DOHH2 (cell line): ENCODE measurements at regions not wholly inside any gene's neighbourhood (a gene's known extent, or its start where the extent isn't known, plus 50 kb on each side); places are given as distances from the start of the nearest gene placed in this dataset.

Source experiments
- H3F3A ChIP-seq: fragments of 200-600 bp; sonication (generic), shearing (Covaris generic); 2 replicates; pipeline ENCODE4 v1.6.0; 2016; ENCODE audit warnings: antibody characterized with exemption, mild to moderate bottlenecking; ENCODE audit not compliant: control insufficient read depth, insufficient read depth
- H3K27ac ChIP-seq: fragments of 200-600 bp; sonication (generic); 2 replicates; pipeline ENCODE4 v1.5.1; 2014; ENCODE audit warnings: low read depth, mild to moderate bottlenecking, low read length, moderate library complexity
- H3K27me3 ChIP-seq: fragments of 200-600 bp; sonication (generic); 2 replicates; pipeline ENCODE4 v1.6.1; 2014; ENCODE audit warnings: mild to moderate bottlenecking, low read length, mixed read lengths; ENCODE audit not compliant: control insufficient read depth
- H3K36me3 ChIP-seq: fragments of 200-600 bp; sonication (generic); 2 replicates; pipeline ENCODE4 v1.6.1; 2014; ENCODE audit warnings: mild to moderate bottlenecking, low read length, moderate library complexity, mixed read lengths; ENCODE audit not compliant: control insufficient read depth
- H3K4me1 ChIP-seq: fragments of 200-600 bp; sonication (generic); 2 replicates; pipeline ENCODE4 v1.6.1; 2014; ENCODE audit warnings: mild to moderate bottlenecking, low read length, mixed read lengths; ENCODE audit not compliant: control insufficient read depth
- H3K4me2 ChIP-seq: fragments of 200-600 bp; sonication (generic); 2 replicates; pipeline ENCODE4 v1.6.0; 2014; ENCODE audit warnings: mild to moderate bottlenecking, low read length, moderate library complexity
- H3K4me3 ChIP-seq: fragments of 200-600 bp; sonication (generic); 2 replicates; pipeline ENCODE4 v1.5.1; 2014; ENCODE audit warnings: mild to moderate bottlenecking, low read length, mixed read lengths
- H3K79me2 ChIP-seq: fragments of 200-600 bp; sonication (generic); 2 replicates; pipeline ENCODE4 v1.6.1; 2014; ENCODE audit warnings: mild to moderate bottlenecking, low read length, mixed read lengths; ENCODE audit not compliant: control insufficient read depth
- H3K9me2 ChIP-seq: fragments of 200-600 bp; sonication (generic); replicated peaks from 2 replicates; pipeline ENCODE4 v1.6.1; 2014; ENCODE audit warnings: mild to moderate bottlenecking, low read length, mixed read lengths; ENCODE audit not compliant: control insufficient read depth
- H3K9me3 ChIP-seq: fragments of 200-600 bp; sonication (generic); 2 replicates; pipeline ENCODE4 v1.6.1; 2014; ENCODE audit warnings: antibody characterized with exemption, low read length, mixed read lengths; ENCODE audit not compliant: control insufficient read depth, insufficient read depth
- H4K20me1 ChIP-seq: fragments of 200-600 bp; sonication (generic); 2 replicates; pipeline ENCODE4 v1.6.0; 2014; ENCODE audit warnings: low read depth, mild to moderate bottlenecking, antibody characterized with exemption, low read length, moderate library complexity; ENCODE audit not compliant: control insufficient read depth, insufficient read depth
- EZH2phosphoT487 ChIP-seq: fragments of 200-600 bp; sonication (generic); IDR thresholded peaks from 2 replicates; pipeline ENCODE4 v1.6.1; 2017; ENCODE audit warnings: borderline replicate concordance, mild to moderate bottlenecking, antibody characterized with exemption, low read length, moderate library complexity, mixed read lengths
- TF ChIP-seq, protein P1 (sequence below): fragments of 200-600 bp; sonication (generic); IDR thresholded peaks from one replicate; pipeline ENCODE4 v1.5.1; 2014; ENCODE audit warnings: antibody characterized with exemption, mild to moderate bottlenecking, low read depth, low read length; ENCODE audit not compliant: poor library complexity, severe bottlenecking

DNA sequence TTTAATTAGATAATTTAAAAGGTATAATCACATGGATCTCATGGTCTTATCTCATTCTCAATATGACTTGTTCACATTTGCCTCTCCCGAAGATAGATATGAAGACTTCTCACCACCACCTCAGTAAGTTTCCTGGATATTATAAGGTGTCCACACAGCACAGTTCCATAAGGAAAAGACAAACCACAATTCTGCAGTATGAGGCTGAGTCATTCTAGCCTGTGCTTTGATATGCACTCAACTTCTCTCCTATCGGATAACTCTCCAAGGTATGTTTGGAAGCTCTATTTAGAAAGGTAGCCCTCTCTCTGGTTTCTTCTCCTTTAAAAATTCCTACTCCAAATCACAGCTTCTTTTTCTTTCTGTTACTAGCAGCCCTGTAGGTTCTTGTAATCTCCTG lies 612.8 kb downstream of the ZPLD1 start:
- no peaks in the 10 kb centered on the region for H3K9me2 ChIP-seq
- no peaks in the 10 kb centered on the region for H4K20me1 ChIP-seq
- no peak overlapping the region for H3K4me3 ChIP-seq
- H3K27ac ChIP-seq = no peak overlapping the region
- no peaks in the 10 kb centered on the region for H3F3A ChIP-seq
- no peak for TF ChIP-seq EZH2phosphoT487
- TF ChIP-seq, protein P1, sequence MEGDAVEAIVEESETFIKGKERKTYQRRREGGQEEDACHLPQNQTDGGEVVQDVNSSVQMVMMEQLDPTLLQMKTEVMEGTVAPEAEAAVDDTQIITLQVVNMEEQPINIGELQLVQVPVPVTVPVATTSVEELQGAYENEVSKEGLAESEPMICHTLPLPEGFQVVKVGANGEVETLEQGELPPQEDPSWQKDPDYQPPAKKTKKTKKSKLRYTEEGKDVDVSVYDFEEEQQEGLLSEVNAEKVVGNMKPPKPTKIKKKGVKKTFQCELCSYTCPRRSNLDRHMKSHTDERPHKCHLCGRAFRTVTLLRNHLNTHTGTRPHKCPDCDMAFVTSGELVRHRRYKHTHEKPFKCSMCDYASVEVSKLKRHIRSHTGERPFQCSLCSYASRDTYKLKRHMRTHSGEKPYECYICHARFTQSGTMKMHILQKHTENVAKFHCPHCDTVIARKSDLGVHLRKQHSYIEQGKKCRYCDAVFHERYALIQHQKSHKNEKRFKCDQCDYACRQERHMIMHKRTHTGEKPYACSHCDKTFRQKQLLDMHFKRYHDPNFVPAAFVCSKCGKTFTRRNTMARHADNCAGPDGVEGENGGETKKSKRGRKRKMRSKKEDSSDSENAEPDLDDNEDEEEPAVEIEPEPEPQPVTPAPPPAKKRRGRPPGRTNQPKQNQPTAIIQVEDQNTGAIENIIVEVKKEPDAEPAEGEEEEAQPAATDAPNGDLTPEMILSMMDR = no peak
- no peaks in the 10 kb centered on the region for H3K79me2 ChIP-seq
- no peaks in the 10 kb centered on the region for H3K4me1 ChIP-seq
- H3K36me3 ChIP-seq = no peaks in the 10 kb centered on the region
- no peaks in the 10 kb centered on the region for H3K9me3 ChIP-seq
- no peaks in the 10 kb centered on the region for H3K27me3 ChIP-seq
- no peak overlapping the region for H3K4me2 ChIP-seq

DNA sequence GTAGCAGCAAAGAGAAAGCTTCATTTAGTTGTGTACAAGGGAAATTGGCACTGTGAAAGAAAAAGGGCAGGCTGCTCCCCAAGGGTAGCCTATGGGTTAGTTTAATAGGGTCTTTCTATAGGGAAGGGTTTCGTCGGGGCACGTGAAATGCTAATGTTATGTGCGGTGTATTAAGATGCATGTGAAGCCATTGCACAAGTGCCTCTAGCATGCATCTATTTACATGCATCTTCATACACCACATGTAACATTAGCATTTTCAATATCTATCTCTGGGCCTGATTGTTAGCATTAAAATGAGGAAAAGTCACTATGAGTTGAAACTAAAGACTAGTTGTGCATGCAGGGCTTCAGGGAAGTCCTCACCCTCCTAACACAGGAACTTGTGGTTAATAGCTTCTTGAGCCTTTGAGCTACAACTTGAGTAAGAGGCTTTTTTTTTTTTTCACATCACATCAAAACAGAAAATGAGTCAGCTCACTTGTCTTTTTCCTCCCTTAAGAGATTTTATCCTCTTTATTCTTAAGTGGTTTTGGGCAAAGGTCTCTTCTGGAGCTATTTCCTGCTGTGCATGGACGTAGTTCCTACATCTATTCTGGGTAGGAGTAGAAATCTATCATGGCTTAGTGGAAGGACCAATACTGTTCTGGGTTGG lies 613.4 kb downstream of the ZPLD1 start:
- Histone ChIP-seq H3K4me2 (no peak overlapping the region), H3K4me3 (no peak overlapping the region), H3K27ac (no peak overlapping the region), H3K4me1 (no peaks in the 10 kb centered on the region), H3K9me2 (no peaks in the 10 kb centered on the region), H3K79me2 (no peaks in the 10 kb centered on the region), H4K20me1 (no peaks in the 10 kb centered on the region), H3K27me3 (no peaks in the 10 kb centered on the region), H3F3A (no peaks in the 10 kb centered on the region), H3K36me3 (no peaks in the 10 kb centered on the region), H3K9me3 (no peaks in the 10 kb centered on the region)
- no peak for TF ChIP-seq EZH2phosphoT487
- TF ChIP-seq, protein P1 = no peak

DNA sequence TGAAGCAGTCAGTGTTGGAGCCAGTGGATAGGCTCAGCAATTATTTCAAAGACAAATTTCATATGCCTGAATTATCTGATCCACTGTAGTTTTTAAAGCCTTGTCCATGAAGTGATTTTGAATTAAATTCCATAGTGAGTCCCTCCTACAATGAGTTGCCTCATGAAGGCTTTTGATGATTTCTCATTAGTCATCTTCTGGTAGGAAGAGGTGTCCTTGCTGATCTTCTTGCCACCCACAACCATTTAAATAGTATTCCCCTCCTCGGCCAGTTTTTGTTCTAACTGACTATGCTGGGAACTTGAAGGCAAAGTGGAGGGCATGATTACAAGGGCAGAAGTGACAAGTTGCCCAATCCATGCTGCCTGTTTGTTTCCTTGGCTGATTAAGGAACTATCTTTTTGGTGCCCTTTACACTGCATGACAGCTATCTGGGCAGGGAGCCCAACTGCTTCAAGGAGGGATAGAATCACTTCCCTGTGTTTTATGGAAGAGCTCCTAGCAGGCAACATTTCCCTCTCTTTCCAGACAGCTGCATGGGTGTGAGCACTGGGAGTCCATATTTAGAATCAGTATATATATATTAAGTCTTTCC lies 617.5 kb downstream of the ZPLD1 start:
- Histone ChIP-seq H3F3A (no peaks in the 10 kb centered on the region), H3K9me2 (no peaks in the 10 kb centered on the region), H3K9me3 (no peaks in the 10 kb centered on the region), H3K27ac (no peak overlapping the region), H4K20me1 (no peaks in the 10 kb centered on the region), H3K4me2 (no peak overlapping the region), H3K27me3 (no peaks in the 10 kb centered on the region), H3K79me2 (no peaks in the 10 kb centered on the region), H3K4me1 (no peaks in the 10 kb centered on the region), H3K4me3 (no peak overlapping the region), H3K36me3 (no peaks in the 10 kb centered on the region)
- no peak for TF ChIP-seq EZH2phosphoT487
- TF ChIP-seq, protein P1 = no peak
